ENCODE measurements at regions not wholly inside any gene's neighbourhood (a gene's known extent, or its start where the extent isn't known, plus 50 kb on each side); places are given as distances from the start of the nearest gene placed in this dataset.

DNA sequence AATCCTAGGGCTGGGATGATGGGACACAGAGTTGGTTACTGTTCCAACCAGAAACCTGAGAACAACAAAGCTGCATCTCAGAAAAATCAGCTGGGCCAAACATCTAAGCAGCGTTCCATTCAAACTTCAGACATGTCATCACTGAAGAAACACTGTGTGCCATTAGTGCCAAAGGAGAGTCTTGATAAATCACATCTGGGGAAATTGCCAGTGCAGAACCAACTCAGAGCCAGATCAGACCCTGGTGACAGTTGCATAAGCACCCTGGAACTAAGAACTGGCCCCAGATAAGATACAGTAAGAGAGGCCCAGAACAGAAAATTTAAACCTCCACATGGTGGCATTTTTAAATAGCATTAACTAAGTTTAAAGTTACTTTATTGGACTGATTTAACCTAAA lies 482.8 kb downstream of the PRKD1 start:
- TF ChIP-seq, protein P1, sequence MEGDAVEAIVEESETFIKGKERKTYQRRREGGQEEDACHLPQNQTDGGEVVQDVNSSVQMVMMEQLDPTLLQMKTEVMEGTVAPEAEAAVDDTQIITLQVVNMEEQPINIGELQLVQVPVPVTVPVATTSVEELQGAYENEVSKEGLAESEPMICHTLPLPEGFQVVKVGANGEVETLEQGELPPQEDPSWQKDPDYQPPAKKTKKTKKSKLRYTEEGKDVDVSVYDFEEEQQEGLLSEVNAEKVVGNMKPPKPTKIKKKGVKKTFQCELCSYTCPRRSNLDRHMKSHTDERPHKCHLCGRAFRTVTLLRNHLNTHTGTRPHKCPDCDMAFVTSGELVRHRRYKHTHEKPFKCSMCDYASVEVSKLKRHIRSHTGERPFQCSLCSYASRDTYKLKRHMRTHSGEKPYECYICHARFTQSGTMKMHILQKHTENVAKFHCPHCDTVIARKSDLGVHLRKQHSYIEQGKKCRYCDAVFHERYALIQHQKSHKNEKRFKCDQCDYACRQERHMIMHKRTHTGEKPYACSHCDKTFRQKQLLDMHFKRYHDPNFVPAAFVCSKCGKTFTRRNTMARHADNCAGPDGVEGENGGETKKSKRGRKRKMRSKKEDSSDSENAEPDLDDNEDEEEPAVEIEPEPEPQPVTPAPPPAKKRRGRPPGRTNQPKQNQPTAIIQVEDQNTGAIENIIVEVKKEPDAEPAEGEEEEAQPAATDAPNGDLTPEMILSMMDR (IDR thresholded peaks at IDR 0.05; ENCODE audit: insufficient read depth, low read length) = no peak
- TF ChIP-seq POLR2AphosphoS5 (IDR thresholded peaks at IDR 0.05; ENCODE audit: low read depth) (no peak), GABPA (IDR thresholded peaks at IDR 0.05; ENCODE audit: low read depth) (no peak), SPI1 (IDR thresholded peaks at IDR 0.05; ENCODE audit: borderline replicate concordance, low read depth) (no peak)
- TF ChIP-seq, protein P2, sequence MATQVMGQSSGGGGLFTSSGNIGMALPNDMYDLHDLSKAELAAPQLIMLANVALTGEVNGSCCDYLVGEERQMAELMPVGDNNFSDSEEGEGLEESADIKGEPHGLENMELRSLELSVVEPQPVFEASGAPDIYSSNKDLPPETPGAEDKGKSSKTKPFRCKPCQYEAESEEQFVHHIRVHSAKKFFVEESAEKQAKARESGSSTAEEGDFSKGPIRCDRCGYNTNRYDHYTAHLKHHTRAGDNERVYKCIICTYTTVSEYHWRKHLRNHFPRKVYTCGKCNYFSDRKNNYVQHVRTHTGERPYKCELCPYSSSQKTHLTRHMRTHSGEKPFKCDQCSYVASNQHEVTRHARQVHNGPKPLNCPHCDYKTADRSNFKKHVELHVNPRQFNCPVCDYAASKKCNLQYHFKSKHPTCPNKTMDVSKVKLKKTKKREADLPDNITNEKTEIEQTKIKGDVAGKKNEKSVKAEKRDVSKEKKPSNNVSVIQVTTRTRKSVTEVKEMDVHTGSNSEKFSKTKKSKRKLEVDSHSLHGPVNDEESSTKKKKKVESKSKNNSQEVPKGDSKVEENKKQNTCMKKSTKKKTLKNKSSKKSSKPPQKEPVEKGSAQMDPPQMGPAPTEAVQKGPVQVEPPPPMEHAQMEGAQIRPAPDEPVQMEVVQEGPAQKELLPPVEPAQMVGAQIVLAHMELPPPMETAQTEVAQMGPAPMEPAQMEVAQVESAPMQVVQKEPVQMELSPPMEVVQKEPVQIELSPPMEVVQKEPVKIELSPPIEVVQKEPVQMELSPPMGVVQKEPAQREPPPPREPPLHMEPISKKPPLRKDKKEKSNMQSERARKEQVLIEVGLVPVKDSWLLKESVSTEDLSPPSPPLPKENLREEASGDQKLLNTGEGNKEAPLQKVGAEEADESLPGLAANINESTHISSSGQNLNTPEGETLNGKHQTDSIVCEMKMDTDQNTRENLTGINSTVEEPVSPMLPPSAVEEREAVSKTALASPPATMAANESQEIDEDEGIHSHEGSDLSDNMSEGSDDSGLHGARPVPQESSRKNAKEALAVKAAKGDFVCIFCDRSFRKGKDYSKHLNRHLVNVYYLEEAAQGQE (IDR thresholded peaks at IDR 0.05; ENCODE audit: insufficient replicate concordance, low read depth) = no peak
